ENCODE measurements at regions not wholly inside any gene's neighbourhood (a gene's known extent, or its start where the extent isn't known, plus 50 kb on each side); places are given as distances from the start of the nearest gene placed in this dataset.
"Not testable (repeated sequence)": the region's sequence is repeated elsewhere in the genome, so short reads cannot be mapped to it uniquely, and the experiment has no call there.

GRCh38 chr12:46990211-46990610, 89.2 kb upstream of the PCED1B start:
- Histone ChIP-seq H3K27me3 (ENCODE audit: insufficient read depth, low read depth) (no peaks in the 10 kb centered on the region), H3K27ac (no peak overlapping the region), H3K36me3 (ENCODE audit: low read depth) (no peaks in the 10 kb centered on the region), H3K4me3 (no peak overlapping the region), H3K4me2 (no peak overlapping the region), H3K9me3 (ENCODE audit: insufficient read depth, low read depth) (no peaks in the 10 kb centered on the region; the same call in none of the 2 replicates), H4K20me1 (ENCODE audit: insufficient read depth) (no peaks in the 10 kb centered on the region), H3K79me2 (ENCODE audit: low read depth) (no peaks in the 10 kb centered on the region), H3K4me1 (replicated peaks; ENCODE audit: insufficient read depth) (no peaks in the 10 kb centered on the region), H3F3A (ENCODE audit: insufficient read depth, low read depth) (no peaks in the 10 kb centered on the region), H3K9me2 (ENCODE audit: insufficient read depth) (no peaks in the 10 kb centered on the region), H2AFZ (no peak overlapping the region)
- TF ChIP-seq CTCF (conservative IDR thresholded peaks at IDR 0.05) (no peak), EZH2 (IDR thresholded peaks at IDR 0.05; ENCODE audit: low read depth) (no peak)
- DNase-seq: no peak
- CTCF ChIA-PET: no interaction called here
- no TSS peak for BruUV-seq (replicated peaks)
- POLR2A ChIA-PET (ENCODE audit: unreplicated experiment): no interaction called here
- intact Hi-C loops (cut with micrococcal nuclease; ENCODE audit: unreplicated experiment): no loop called here

GRCh38 chr12:46992051-46992450, 87.4 kb upstream of the PCED1B start:
- DNase-seq; H3K27ac ChIP-seq; BruUV-seq (replicated peaks); H3F3A ChIP-seq (ENCODE audit: insufficient read depth, low read depth); H3K4me1 ChIP-seq (replicated peaks; ENCODE audit: insufficient read depth); H3K9me3 ChIP-seq (ENCODE audit: insufficient read depth, low read depth); H3K27me3 ChIP-seq (ENCODE audit: insufficient read depth, low read depth); CTCF ChIA-PET; H2AFZ ChIP-seq; H3K4me2 ChIP-seq; intact Hi-C loops (cut with micrococcal nuclease; ENCODE audit: unreplicated experiment); H4K20me1 ChIP-seq (ENCODE audit: insufficient read depth); POLR2A ChIA-PET (ENCODE audit: unreplicated experiment); H3K79me2 ChIP-seq (ENCODE audit: low read depth); H3K9me2 ChIP-seq (ENCODE audit: insufficient read depth); H3K4me3 ChIP-seq; H3K36me3 ChIP-seq (ENCODE audit: low read depth): not testable (repeated sequence)

- Histone ChIP-seq H2AFZ (no peak overlapping the region), H3F3A (ENCODE audit: insufficient read depth, low read depth) (no peaks in the 10 kb centered on the region; the same call in none of the 2 replicates), H3K4me3 (no peak overlapping the region), H3K4me2 (no peak overlapping the region), H3K79me2 (ENCODE audit: low read depth) (no peaks in the 10 kb centered on the region), H3K4me1 (replicated peaks; ENCODE audit: insufficient read depth) (peaks cover 14% of the 10 kb centered on the region), H4K20me1 (ENCODE audit: insufficient read depth) (no peaks in the 10 kb centered on the region), H3K9me3 (ENCODE audit: insufficient read depth, low read depth) (no peaks in the 10 kb centered on the region), H3K27ac (0 out of 2 replicates have a peak overlapping the region, but pooled peaks have one; percentile 35), H3K27me3 (ENCODE audit: insufficient read depth, low read depth) (no peaks in the 10 kb centered on the region), H3K9me2 (ENCODE audit: insufficient read depth) (no peaks in the 10 kb centered on the region), H3K36me3 (ENCODE audit: low read depth) (no peaks in the 10 kb centered on the region)
- intact Hi-C loops (cut with micrococcal nuclease; ENCODE audit: unreplicated experiment): loop anchor here (2.0 kb wide), 1 partner anchor 34 kb away; no protein-coding TSS in a partner anchor
- TF ChIP-seq EZH2 (IDR thresholded peaks at IDR 0.05; ENCODE audit: low read depth): no peak
- TF ChIP-seq CTCF (conservative IDR thresholded peaks at IDR 0.05): no peak
- peak in 1 of 2 experiments; percentile 74 for DNase-seq
- ChIA-PET POLR2A (ENCODE audit: unreplicated experiment) (interaction anchor here (0.5 to 0.7 kb wide), 4 partner anchors 12 to 770 kb away, joined by 3 to 11 read pairs (median 4); no protein-coding TSS in a partner anchor), CTCF (interaction anchor here (0.7 kb wide), 3 partner anchors 15 to 1008 kb away, joined by 4 read pairs; no protein-coding TSS in a partner anchor)
- no TSS peak for BruUV-seq (replicated peaks)
Measured at GRCh38 chr12:46998811-46999368, 80.5 kb upstream of the PCED1B start.

- Histone ChIP-seq H2AFZ (no peak overlapping the region), H3K4me1 (replicated peaks; ENCODE audit: insufficient read depth) (no peaks in the 10 kb centered on the region), H3K27me3 (ENCODE audit: insufficient read depth, low read depth) (no peaks in the 10 kb centered on the region), H3K9me3 (ENCODE audit: insufficient read depth, low read depth) (no peaks in the 10 kb centered on the region; the same call in 1 of the 2 replicates), H3K4me3 (no peak overlapping the region), H3K9me2 (ENCODE audit: insufficient read depth) (no peaks in the 10 kb centered on the region), H3K4me2 (no peak overlapping the region), H3F3A (ENCODE audit: insufficient read depth, low read depth) (no peaks in the 10 kb centered on the region), H3K27ac (no peak overlapping the region), H3K36me3 (ENCODE audit: low read depth) (no peaks in the 10 kb centered on the region), H4K20me1 (ENCODE audit: insufficient read depth) (no peaks in the 10 kb centered on the region), H3K79me2 (ENCODE audit: low read depth) (no peaks in the 10 kb centered on the region)
- intact Hi-C loops (cut with micrococcal nuclease; ENCODE audit: unreplicated experiment): no loop called here
- POLR2A ChIA-PET (ENCODE audit: unreplicated experiment): no interaction called here
- CTCF ChIA-PET: no interaction called here
- DNase-seq: no peak
- BruUV-seq (replicated peaks): no TSS peak
- TF ChIP-seq CTCF (conservative IDR thresholded peaks at IDR 0.05) (no peak), EZH2 (IDR thresholded peaks at IDR 0.05; ENCODE audit: low read depth) (no peak)
Measured at GRCh38 chr12:47004634-47005033, 74.8 kb upstream of the PCED1B start.
